K562 (cell line): ENCODE measurements at regions not wholly inside any gene's neighbourhood (a gene's known extent, or its start where the extent isn't known, plus 50 kb on each side); places are given as distances from the start of the nearest gene placed in this dataset.

Experiments used
- ATF3 ChIP-seq, 2 experiments: fragments of 450-650 bp in 1 of 2; sonication (generic) in 1 of 2; formaldehyde crosslinking in 1 of 2; IDR thresholded peaks in 1 of 2; conservative IDR thresholded peaks in 1 of 2; 2 replicates each; pipeline versions ENCODE4 v1.6.1 to v1.8.1; 2016 to 2023; ENCODE audit warnings: mild to moderate bottlenecking in 2 of 2, moderate library complexity in 2 of 2, inconsistent platforms in 1 of 2, missing genetic modification reagents in 1 of 2
- BCLAF1 ChIP-seq, 2 experiments: fragments of 450-650 bp in 1 of 2; IDR thresholded peaks; 2 replicates each; pipeline ENCODE4 v1.6.1; 2011 to 2017; ENCODE audit warnings: low read depth in 2 of 2, antibody characterized with exemption in 1 of 2, borderline replicate concordance in 1 of 2, low read length in 1 of 2, mild to moderate bottlenecking in 1 of 2, mixed read lengths in 1 of 2; ENCODE audit not compliant: control insufficient read depth in 1 of 2
- ETV1 ChIP-seq: fragments of 450-650 bp; conservative IDR thresholded peaks from 2 replicates; pipeline ENCODE4 v1.6.1; 2016; ENCODE audit warnings: missing genetic modification characterization, control low read depth, low read depth, missing compliant biosample characterization
- ETV5 ChIP-seq: sonication (generic); formaldehyde crosslinking; IDR thresholded peaks from 2 replicates; pipeline ENCODE4 v1.4.0; 2020; ENCODE audit warnings: low read depth, mild to moderate bottlenecking, missing genetic modification reagents
- SRF ChIP-seq, 2 experiments: fragments of 250-450, 450-650 bp in 1 of 2; sonication (Bioruptor Pico) in 1 of 2; sonication (generic) in 1 of 2; formaldehyde crosslinking; IDR thresholded peaks; 2 replicates each; pipeline versions ENCODE4 v1.5.0 to v1.5.1; 2020 to 2022; ENCODE audit warnings: mild to moderate bottlenecking in 1 of 2, missing genetic modification reagents in 1 of 2
- ZBTB33 ChIP-seq: sonication (generic); formaldehyde crosslinking; IDR thresholded peaks from 2 replicates; pipeline ENCODE4 v1.8.1; 2023; ENCODE audit warnings: mild to moderate bottlenecking, missing genetic modification reagents
- ZBTB7A ChIP-seq: IDR thresholded peaks from 2 replicates; pipeline ENCODE4 v1.6.1; 2011; ENCODE audit warnings: low read depth, mild to moderate bottlenecking, low read length, moderate library complexity, borderline replicate concordance; ENCODE audit not compliant: control insufficient read depth
- ZNF324 ChIP-seq: fragments of 250-450 bp; sonication (Bioruptor Pico); IDR thresholded peaks from 2 replicates; pipeline ENCODE4 v1.4.0; 2020; ENCODE audit warnings: mild to moderate bottlenecking
- ZNF592 ChIP-seq: fragments of 450-650 bp; IDR thresholded peaks from 2 replicates; pipeline ENCODE4 v1.6.1; 2017; ENCODE audit warnings: antibody characterized with exemption, mild to moderate bottlenecking

GRCh38 chr13:47252627-47253026 lies 355.8 kb upstream of the HTR2A start (continued):
- TF ChIP-seq ATF3 (IDR thresholded peaks at IDR 0.05) (no peak), ATF3 (CRISPR knock-in tag; conservative IDR thresholded peaks at IDR 0.05) (no peak), ETV1 (tag) (no peak), ZNF592 (no peak), ZBTB7A (no peak), ZBTB33 (CRISPR knock-in tag) (no peak), BCLAF1 (IDR thresholded peaks at IDR 0.05; ENCODE audit: borderline replicate concordance in 1 of 2, control insufficient read depth in 1 of 2, low read depth in 2 of 2, low read length in 1 of 2) (no peak), SRF (CRISPR knock-in tag; IDR thresholded peaks at IDR 0.05) (no peak), ETV5 (CRISPR knock-in tag) (no peak), ZNF324 (CRISPR knock-in tag) (no peak)
- TF ChIP-seq, all 486 proteins: peak for 0
